CD4-positive, alpha-beta T cell treated with Interleukin-12 subunit alpha and Interleukin-12 subunit beta, for 1 hour (primary cell): ENCODE measurements at regions not wholly inside any gene's neighbourhood (a gene's known extent, or its start where the extent isn't known, plus 50 kb on each side); places are given as distances from the start of the nearest gene placed in this dataset.

Source experiments
- DNase-seq: peaks from one replicate; pipeline ENCODE4 v3.0.0-alpha.2; 2020

DNA sequence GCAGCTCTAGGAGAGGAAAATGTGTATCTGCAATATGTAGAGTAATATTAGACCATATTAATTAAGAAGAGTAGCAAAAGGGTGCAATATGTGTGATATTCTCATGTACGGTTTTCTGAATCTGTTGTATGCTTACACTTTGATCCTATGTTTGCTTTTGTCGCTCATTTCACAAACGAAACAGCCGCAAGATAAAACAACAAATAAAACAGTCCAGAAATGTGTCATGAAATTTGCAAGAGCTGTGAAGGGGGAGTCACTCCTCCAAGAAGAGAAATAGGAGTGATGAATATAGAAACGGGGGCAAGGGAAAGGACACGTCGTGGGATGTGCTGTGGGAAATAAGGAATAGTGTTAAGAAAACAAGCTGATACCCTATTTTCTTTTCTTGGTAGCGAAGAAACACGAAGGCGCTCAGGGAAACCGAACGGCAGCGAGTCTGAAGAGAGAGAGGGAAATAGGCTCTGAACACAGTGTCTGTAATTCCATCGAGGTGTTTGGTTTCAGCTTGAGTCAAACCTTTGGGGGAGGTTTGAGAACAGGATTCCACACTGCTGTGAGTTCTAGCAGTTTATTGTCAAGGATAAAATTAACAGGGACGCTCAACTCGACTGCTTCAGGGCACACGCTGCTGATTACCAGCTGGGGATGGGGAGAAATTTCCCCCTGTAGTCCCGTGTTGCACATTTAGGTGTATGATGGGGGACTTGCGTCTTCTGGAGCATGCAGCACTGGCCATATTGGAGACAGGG lies 595.6 kb upstream of the TENM3 start:
- no peak for DNase-seq

DNA sequence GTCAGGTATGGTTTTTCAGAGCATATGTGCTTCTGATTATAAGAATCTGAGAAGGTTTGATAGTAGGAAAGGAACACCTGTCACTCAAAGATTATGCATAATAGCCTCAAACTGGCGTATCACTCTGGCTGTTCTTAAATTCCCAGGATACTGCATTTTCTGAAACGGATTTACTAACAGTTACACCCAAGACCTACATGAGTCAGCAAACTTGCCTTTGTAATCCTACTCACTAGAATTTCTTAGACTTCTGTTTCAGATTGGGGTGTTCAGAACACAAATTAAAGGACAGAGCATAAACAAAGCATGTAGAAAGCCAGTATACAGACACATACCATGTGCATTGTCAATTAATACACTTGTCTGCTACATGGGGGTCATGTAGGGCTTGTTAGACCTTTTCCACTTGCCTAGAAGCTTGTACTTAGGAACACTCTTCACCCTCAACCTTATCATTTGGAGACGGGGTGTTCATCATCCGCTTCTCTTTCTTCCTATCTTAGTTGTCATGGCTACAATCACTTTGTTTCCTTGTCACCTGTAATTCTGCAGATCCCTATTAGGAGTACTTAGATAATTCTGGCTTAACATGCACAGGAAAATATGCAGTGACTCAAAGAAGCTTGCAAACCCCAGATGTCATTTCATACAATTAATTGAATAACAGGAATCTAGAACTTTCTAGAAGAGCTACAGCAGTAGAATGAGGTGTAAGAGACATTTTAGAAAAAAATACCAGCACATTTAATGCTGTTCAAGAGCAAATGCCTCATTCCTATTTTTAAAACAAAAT lies 593.0 kb upstream of the TENM3 start:
- no peak for DNase-seq

DNA sequence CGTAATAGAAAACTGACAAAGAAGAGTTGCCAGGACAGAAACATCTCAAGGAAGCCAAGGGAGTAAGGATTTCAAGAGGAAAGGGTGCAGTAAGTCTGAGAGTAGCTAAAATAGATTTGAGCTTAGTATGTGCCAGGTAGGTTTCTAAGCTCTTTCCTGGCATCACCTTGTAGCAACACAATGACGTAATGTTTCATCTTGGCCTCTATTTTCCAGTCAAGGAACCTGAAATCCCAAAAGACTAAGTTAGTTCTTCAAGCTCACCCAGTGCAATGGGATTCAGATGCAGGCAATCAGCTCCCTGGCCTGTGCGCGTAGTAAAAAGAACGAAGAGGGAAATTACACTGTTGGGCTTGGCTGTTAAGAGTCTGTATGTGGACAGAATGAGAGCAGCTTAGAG lies 586.5 kb upstream of the TENM3 start:
- DNase-seq: no peak

DNA sequence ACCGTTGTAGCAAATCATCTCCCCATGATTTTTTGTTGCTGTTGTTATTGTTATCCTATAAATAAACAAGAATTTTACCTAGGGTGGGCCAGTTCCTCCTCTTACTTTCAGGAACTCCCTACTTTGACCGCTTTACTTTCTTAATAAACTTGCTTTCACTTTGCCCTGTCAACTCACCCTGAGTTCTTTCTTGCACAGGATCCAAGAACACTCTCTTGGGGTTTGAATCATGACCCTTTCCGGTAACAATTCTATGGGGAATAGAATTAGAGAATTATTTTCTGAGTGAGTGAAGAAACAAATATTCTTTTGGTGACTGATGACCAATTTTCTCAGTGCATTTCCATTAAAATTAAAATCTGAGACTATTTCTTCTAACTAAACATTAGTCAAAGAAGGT lies 584.0 kb upstream of the TENM3 start:
- no peak for DNase-seq

DNA sequence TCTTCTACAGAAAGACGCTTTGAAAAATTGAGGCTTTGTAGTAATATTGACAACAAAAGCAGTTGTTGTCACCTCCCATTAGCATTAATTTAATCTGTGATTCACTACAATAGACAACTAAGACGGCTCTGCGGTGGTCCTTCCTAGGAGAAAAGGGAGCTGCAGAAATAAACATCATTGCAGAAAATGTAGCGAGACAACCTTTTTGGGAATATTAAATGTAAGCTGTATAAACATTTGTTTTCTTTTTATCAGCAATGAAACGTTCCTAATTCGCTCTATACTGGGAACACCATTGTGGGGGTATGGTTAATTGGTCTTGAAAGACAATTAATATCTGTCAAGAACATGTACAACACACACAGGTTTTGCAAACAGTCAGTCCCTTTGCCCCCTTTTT lies 583.3 kb upstream of the TENM3 start:
- no peak for DNase-seq

DNA sequence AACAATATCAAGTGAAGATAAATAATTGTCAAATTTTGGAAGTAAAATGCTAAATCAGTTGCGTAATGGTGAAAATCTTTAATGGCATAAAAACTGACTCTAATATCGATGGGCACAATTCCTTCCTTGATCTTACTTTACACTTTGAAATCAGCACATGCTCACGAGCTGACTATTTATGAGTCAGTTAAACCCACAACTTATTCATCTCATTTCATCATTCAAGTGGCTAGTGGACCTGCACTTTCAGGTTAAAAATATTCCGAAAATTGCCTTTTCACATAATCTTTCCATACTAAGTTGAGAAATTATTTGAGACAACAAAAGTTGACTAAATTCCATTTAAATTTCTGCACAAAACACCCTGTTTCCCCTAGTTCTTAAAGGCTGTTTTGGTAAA lies 582.1 kb upstream of the TENM3 start:
- DNase-seq: no peak

DNA sequence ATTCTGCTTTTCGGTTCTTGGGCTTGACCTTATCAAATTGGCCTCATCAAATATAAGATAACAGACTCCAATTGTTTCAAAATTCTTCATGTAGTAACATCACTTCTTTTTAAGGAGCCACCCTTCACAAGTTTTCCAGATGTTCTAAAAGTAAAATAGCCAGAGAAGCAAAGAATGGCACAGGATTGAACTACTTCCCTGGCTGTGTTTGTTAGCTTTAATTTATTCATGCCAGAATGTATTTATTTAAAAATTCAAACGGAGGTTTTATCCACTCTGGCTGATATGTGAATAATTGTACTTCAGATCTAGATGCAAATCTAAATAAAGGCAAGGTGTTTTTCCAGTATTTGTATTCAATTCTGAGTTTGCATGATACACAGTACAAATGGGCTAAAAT lies 581.3 kb upstream of the TENM3 start:
- DNase-seq: no peak

DNA sequence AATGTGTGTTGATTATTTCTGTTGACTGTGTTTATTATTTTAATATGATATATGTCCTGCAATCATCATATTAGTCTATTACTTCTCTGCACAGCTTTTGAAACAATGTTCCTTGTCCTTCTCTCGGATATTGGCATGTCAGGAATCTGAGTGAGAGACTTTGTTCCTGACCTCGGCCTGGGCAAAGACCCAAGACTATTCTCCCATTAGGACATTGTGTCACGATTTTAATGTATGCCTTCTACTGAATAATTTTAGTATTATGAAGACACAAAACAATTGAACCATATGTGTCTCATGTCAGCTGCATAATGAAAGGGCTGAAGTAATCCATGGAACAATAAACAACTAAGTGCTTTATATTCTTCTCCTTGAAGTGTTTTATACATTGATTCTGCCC lies 580.8 kb upstream of the TENM3 start:
- DNase-seq: no peak

DNA sequence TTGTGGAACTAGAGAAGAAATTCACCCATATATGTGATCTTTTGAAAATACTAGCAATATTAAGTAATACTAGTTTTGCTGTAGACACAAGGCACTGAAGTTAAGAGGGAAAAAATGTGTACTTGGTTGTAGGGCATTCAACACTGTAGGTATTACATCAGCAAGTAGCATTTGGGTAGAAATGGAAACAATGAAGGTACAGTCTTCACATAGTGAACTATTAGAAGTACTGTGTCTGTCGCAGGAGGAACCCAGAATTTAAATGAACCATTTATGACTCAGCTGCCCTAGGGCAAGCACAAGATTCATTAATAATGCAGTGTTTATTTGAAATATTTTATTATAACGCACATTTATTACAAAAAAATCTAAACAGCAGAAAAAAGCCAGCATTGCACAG lies 572.7 kb upstream of the TENM3 start:
- DNase-seq: no peak

DNA sequence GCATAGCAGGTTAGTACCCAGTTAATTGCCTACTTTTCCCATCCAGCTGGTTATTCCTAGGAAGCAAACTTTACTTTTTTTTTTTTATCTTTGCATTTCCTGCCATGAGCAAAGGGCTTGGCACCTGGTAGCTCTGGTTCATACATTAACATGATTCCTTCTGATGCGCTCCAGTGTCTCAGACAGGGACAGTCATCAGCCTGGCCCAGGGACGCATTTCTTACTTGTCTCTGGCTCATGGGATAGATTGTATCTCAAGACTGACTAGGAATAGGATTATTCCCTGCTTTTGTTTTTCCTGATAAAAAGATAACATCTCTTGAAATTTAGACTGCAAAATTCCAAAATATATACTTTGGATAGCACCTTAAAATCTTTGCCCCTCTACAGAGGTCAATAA lies 571.5 kb upstream of the TENM3 start:
- DNase-seq: no peak

DNA sequence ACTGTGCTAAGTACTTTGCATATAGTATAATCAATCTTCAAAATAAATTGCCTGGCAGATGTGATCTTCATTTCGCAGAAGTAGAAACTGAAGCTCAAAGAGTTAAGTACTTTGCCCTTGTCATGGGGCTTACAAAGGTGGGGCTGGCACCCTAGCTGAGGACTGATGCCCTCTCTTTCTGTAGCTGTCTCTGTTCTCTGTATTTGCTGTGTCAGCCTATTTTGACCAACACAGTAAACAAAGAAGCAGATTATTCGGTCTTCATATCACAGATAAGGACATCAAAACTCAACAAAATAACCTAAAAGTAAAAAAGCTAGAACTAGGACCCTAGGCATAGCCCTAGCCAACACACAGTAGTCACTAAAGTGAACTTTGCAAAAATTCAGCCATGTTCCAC lies 570.5 kb upstream of the TENM3 start:
- no peak for DNase-seq

DNA sequence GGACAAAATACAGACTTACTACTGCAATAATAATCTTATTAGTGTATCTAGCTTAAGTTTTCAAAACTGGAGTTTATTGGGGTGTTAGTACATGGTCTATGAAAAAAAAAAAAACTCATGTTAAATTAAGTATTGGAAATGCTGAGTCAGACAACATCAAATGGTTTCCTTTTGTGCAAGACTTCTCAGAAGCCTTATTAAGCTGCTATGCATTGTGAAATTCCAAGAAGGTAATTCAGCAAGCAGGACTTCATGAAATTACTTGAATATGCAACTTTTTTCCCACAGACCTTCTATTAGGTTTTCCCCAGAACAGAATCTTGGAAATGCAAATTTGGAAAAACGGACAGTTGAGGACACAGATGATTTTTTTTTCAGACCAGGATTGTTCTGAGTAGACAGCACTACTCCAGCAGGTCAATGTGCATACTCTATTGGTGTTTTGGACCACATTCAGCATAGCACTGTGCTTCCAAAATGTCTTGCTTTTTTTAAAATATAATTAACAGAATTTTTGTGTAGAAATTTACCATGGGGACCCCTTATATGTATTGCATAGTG lies 568.8 kb upstream of the TENM3 start:
- DNase-seq: no peak

DNA sequence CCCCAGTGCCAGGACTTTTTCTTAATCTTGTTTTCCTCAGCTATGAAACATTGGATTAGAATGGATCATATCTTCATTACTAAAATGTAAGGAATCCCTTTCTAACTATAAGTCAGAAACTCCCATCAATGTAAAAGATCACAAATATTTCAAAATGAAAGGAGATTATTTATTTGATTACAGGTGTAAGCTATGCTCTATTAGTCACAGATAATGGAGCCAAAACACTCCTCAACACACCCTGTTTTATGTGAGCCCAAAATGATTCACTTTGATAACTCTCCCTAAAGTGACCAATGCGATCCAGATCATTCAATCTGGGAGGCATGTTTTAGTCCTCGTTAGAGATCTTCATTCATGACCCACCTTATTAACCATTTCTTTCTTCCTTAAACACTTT lies 566.7 kb upstream of the TENM3 start:
- no peak for DNase-seq

DNA sequence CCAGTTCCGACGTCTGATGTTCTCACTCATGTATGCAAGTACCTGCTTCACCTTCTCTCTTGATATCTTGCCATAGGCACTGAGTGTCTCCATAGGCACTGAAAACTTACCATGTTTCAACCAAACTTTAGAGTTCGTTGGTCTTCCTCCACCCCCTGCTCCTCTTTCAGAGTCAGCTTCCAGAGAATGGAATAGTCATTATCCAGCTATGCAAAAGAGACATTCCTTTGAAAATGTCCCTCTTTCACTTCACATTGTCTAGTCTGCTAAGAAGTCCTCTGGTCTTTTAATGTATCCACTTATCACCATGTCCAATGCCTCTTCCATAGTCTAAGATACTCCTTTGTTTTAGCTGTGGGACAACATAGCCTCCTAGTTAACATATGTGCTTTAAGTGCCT lies 566.0 kb upstream of the TENM3 start:
- no peak for DNase-seq

DNA sequence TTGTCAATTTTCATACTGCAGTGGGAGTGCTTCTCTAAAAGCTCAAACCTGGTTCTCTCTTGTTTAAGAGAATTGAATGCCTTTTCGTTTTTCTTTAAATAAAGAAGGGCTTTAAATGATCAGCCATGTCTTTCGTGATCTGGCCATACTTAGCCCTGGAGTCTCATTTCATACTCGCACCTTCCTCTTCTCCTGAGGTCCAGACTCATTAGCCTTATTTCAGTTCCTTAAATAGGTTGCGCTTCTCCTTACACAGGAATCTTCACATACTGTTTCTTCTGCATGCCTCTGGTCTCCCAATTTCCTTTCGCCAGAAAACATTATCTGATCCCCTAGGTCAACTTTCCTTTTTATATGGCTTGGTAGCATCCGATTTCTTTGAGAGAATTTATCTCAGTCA lies 565.6 kb upstream of the TENM3 start:
- DNase-seq: no peak

DNA sequence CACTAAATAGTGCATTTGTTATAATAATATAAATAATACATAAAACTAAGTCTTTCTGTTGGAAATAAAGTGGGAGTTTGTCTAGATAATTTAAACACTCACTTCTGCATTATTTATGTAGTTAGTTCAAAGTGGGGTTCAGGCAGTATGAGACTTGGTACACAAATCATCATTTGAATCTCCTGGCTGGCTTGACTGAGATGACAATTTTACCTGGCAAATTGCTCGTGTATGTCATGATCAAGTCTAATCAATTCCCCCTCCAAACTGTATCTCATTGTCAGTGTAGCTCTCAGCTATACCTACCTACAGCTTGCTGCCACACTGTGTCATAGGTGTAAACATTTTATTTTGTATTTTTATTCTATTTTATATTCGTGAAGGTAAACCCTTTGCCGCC lies 563.4 kb upstream of the TENM3 start:
- no peak for DNase-seq

DNA sequence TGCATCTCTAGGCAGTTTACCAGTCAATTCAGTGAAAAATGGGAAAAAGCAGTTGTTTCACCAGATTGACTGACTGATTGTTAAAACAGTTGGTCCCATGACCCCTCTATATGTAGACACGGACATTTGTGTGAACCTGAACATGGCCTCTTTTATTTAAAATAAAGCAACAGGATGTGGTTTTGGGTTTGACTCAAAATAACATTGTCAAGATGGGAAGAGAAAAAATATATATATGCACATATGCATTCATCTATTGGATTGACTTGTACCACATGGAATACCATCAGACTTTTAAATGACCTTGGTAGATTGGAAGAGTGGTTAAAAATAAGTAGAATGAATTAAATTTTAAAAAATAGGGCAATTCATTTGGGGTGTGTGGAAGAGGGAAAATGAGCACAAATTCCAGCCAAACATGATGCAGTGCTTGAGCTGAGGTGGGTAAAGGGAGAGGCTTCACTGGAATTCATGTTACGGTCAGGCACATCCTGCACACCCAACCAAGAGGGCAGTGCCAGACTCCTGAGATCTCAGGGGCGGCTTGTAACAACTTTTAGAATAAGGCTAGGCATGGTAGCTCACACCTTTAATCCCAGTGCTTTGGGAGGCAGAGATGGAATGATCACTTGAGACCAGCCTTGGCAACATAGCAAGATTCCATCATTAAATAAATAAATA lies 560.7 kb upstream of the TENM3 start:
- no peak for DNase-seq

DNA sequence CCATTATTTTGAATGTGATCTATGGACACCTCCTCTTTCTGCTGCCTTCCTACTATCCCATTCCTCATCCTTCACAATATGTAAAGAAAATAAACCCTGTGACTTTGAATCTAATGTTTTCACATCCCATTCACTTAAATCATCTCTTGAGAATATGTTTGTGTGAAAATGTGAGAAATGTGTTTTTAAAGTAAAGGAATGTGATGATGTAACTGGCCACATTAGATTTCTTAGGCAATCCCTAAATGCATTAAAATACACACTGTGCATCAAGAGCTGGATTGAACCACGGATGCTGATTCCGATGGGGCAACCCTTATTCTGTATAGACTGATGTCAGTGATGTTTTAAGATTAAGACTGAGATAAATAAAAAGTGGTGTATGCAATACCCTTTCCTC lies 558.9 kb upstream of the TENM3 start:
- DNase-seq: no peak

DNA sequence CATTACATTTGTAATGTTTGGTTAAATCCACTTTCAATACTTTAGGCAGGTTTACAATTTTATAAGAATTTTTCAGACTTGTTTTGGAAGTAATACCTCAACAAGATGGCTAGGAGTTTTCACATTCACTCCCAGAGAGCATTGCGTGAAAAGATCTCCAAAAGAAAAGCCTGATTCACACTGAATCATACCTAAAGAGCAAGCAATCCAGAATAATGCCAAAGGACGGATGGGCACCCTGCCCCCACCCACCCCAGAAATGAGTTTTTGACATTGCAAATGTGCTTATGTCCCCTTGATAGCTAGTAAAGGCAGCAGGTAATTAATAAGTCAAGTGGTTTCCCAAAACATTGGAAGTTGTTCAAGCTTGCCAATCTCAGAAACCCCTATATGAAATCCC lies 557.7 kb upstream of the TENM3 start:
- DNase-seq: no peak

DNA sequence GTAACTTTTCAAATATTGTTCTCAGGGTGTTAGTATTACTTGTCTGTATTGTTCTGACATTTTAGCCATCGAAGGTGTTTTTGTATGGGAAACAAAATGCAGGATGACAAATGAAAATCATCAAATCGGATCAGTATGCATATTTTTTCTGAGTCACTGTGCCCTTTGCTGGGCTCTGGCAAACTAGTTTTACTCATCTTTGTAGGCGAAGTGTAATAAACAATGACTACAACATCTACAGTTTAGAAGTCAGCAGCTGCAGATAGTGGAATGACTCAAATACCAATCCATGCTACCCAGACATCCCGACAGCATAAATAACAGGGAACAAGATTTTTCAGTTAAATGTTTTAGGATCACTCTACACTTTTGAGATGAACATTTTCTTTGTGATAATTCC lies 557.3 kb upstream of the TENM3 start:
- DNase-seq: no peak

DNA sequence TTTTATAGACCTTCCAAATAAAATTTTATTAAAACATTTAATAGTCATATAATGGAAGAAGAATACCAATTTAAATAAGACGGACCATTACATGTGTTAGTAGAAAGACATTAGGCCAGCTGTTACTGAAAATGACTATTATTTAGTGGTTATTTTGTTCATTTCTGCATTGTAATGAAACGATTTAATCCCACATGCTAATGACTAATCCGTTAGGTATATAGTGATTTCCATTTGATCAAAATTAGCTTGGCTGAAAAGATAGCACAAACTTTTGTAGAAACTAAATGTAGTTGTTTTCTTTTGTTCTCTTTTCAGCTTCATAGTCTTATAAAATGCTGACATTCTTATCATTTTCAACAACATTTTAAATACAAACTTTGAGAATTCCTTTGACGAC lies 556.1 kb upstream of the TENM3 start:
- DNase-seq: no peak

DNA sequence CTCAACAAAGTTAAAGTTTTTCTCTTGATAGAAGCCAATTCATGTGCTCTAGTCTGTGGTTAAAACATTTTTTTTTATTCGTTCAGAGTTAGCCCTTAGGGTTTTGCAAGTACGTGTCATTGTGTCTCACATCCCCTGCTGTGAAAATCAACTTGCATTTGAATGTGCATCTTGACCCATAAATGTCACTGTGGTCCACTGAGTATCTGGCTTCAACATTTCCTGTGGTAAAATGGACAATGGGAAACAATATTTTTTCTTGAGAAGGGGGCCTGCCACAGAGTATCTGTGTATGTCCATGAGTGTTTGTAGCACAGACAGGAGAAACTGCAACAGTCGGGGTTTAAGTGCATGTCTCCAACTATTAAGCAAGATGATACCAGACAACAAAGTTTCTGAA lies 554.8 kb upstream of the TENM3 start:
- no peak for DNase-seq

DNA sequence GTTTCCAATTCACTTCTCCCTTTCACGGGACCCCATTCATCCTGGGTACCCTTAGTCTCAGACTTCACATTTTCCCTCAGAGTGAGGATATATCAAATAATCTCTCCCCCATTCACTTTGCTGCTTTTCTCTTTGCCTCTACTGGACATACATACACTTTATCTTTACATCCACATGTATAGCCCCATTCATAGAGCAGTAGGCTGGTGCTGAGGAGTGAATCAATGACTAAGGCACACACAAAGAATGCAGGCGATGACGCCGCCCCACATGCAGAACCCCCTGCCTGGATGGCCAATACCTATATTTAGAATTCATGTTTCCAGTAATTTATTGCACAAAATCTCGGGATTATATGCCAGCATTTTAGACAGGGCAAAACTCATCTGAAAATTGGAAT lies 554.3 kb upstream of the TENM3 start:
- no peak for DNase-seq

DNA sequence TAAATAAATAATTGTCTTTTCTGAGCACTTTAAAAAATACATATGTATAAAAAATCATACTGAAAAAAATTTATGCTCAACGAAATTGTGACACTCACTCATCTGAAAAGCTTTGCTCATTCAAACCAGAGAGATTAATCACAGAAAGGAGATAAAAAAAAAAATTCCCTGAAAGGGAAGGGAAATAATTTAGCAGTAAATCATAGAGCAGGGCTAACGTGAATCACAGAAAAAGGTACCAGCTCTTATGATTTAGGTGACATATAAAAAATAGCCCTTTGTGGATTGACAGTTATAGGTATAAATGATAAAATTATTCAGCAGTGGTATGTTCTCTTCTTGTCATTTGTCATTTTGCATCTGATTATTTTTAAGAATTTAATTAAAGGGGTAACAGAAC lies 552.7 kb upstream of the TENM3 start:
- DNase-seq: no peak
